GM21447 (cell line): ENCODE measurements at regions not wholly inside any gene's neighbourhood (a gene's known extent, or its start where the extent isn't known, plus 50 kb on each side); places are given as distances from the start of the nearest gene placed in this dataset.
"Not testable (repeated sequence)": the region's sequence is repeated elsewhere in the genome, so short reads cannot be mapped to it uniquely, and the experiment has no call there.

Source experiments
- ATAC-seq: cut with Tn5 transposase; IDR thresholded peaks from one replicate; pipeline ENCODE4 v1.9.1; 2021; ENCODE audit not compliant: unreplicated experiment

- ATAC-seq = no peak
These were observed 323.3 kb downstream of the CRPPA start for GRCh38 chr7:16098058-16098457.

- ATAC-seq = no peak
These were observed 326.0 kb downstream of the CRPPA start for GRCh38 chr7:16095171-16095950.

- ATAC-seq = no peak
These were observed 326.7 kb downstream of the CRPPA start for GRCh38 chr7:16094651-16095050.

GRCh38 chr7:16092711-16093110 is 328.6 kb downstream of the CRPPA start:
- no peak for ATAC-seq

GRCh38 chr7:16091701-16092310 is 329.5 kb downstream of the CRPPA start:
- ATAC-seq = no peak

- no peak for ATAC-seq
These were observed 331.5 kb downstream of the CRPPA start for GRCh38 chr7:16089801-16090200.

GRCh38 chr7:16089191-16089590 is 332.1 kb downstream of the CRPPA start:
- ATAC-seq = no peak

- no peak for ATAC-seq
These were observed 334.6 kb downstream of the CRPPA start for GRCh38 chr7:16086743-16087142.

GRCh38 chr7:16085780-16086179 is 335.6 kb downstream of the CRPPA start:
- ATAC-seq = not testable (repeated sequence)

GRCh38 chr7:16084875-16085274 is 336.5 kb downstream of the CRPPA start:
- ATAC-seq = no peak

- no peak for ATAC-seq
These were observed 337.0 kb downstream of the CRPPA start for GRCh38 chr7:16084370-16084769.

- no peak for ATAC-seq
These were observed 337.4 kb downstream of the CRPPA start for GRCh38 chr7:16083931-16084330.

- no peak for ATAC-seq
These were observed 341.2 kb downstream of the CRPPA start for GRCh38 chr7:16080131-16080530.

- ATAC-seq = no peak
These were observed 341.6 kb downstream of the CRPPA start for GRCh38 chr7:16079723-16080122.

- ATAC-seq = no peak
These were observed 343.0 kb downstream of the CRPPA start for GRCh38 chr7:16078076-16078952.

- ATAC-seq = peak; percentile 71
These were observed 350.0 kb downstream of the CRPPA start for GRCh38 chr7:16071246-16071857.

- no peak for ATAC-seq
These were observed 350.5 kb downstream of the CRPPA start for GRCh38 chr7:16070806-16071205.

- ATAC-seq = no peak
These were observed 351.3 kb downstream of the CRPPA start for GRCh38 chr7:16069998-16070397.

- no peak for ATAC-seq
These were observed 353.2 kb downstream of the CRPPA start for GRCh38 chr7:16068183-16068582.

- ATAC-seq = no peak
These were observed 353.6 kb downstream of the CRPPA start for GRCh38 chr7:16067711-16068110.

- ATAC-seq = no peak
These were observed 354.4 kb downstream of the CRPPA start for GRCh38 chr7:16066805-16067459.
